ENCODE measurements at regions not wholly inside any gene's neighbourhood (a gene's known extent, or its start where the extent isn't known, plus 50 kb on each side); places are given as distances from the start of the nearest gene placed in this dataset.

GRCh38 chr7:68107968-68108367, 1111.3 kb downstream of the TYW1 start:
- no peak for TF ChIP-seq CTCF (IDR thresholded peaks at IDR 0.05)
- TF ChIP-seq POLR2AphosphoS5 (IDR thresholded peaks at IDR 0.05): no peak
- no peak for TF ChIP-seq POLR2A (IDR thresholded peaks at IDR 0.05)
